GM13977 (cell line): ENCODE measurements at regions not wholly inside any gene's neighbourhood (a gene's known extent, or its start where the extent isn't known, plus 50 kb on each side); places are given as distances from the start of the nearest gene placed in this dataset.

Experiments
- DNase-seq: peaks from one replicate; pipeline ENCODE4 v3.0.0; 2012; ENCODE audit warnings: low spot score
- in situ Hi-C: fragments of 300-500 bp; cut with MboI; formaldehyde crosslinking; loops from one replicate; pipeline ENCODE4 v1.12.0; 2022; ENCODE audit warnings: low sequenced_read_pairs, low pct_unique_long_range_greater_than_20kb, mixed read lengths, inconsistent platforms; ENCODE audit not compliant: unreplicated experiment
- TF ChIP-seq, protein P1 (sequence below): IDR thresholded peaks from 2 replicates; pipeline ENCODE4 v1.5.1; 2012; ENCODE audit warnings: mild to moderate bottlenecking, control low read depth; ENCODE audit not compliant: insufficient read depth; ENCODE audit errors: extremely low read depth, missing control alignments

GRCh38 chr16:66304151-66304550, 62.3 kb upstream of the CDH5 start:
- TF ChIP-seq, protein P1, sequence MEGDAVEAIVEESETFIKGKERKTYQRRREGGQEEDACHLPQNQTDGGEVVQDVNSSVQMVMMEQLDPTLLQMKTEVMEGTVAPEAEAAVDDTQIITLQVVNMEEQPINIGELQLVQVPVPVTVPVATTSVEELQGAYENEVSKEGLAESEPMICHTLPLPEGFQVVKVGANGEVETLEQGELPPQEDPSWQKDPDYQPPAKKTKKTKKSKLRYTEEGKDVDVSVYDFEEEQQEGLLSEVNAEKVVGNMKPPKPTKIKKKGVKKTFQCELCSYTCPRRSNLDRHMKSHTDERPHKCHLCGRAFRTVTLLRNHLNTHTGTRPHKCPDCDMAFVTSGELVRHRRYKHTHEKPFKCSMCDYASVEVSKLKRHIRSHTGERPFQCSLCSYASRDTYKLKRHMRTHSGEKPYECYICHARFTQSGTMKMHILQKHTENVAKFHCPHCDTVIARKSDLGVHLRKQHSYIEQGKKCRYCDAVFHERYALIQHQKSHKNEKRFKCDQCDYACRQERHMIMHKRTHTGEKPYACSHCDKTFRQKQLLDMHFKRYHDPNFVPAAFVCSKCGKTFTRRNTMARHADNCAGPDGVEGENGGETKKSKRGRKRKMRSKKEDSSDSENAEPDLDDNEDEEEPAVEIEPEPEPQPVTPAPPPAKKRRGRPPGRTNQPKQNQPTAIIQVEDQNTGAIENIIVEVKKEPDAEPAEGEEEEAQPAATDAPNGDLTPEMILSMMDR = no peak
- in situ Hi-C loops = no loop called here
- DNase-seq = no peak

DNA sequence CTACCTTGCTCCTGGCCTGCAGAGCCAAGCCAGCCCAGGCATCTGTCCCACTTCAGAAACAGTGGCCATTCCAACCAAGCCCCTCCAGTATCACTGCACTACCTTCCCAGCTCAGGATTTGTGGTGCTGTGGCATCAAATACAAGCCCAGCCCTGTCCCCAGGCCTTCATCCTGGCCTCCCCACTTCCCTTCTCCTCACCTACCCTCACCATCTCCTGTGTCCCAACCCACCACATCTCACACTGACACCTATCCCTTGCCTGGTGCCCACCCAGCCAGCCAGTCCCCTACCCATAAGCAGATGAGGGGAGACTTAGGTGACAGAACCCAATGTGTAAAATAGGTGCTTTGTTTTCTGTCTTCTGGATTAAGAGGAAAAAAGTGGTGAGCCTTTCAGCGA, 66.0 kb upstream of the CDH5 start:
- in situ Hi-C loops = no loop called here
- no peak for DNase-seq
- TF ChIP-seq, protein P1 = no peak

GRCh38 chr16:66300037-66300436, 66.5 kb upstream of the CDH5 start:
- in situ Hi-C loops = no loop called here
- TF ChIP-seq, protein P1 = no peak
- no peak for DNase-seq

DNA sequence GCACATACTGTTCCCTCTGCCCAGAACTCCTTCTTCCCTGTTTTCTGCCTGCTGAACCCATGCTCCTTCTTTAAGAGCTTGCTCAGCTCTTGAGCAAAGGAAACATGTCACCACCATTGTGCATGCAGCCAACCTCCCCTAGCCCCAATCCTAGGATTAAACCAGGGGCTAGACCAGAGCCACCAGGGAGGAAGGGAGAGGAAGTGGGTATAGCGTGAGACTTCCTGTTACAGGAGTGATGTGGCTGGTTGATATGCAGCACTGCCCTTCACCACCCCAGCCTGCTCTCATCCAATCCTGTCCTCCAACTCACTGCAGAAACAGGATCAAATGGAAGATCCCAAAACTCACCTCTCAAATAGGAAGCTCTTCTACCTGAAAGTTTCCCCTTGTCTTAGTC, 67.1 kb upstream of the CDH5 start:
- DNase-seq = no peak
- in situ Hi-C loops = no loop called here
- TF ChIP-seq, protein P1 = no peak

DNA sequence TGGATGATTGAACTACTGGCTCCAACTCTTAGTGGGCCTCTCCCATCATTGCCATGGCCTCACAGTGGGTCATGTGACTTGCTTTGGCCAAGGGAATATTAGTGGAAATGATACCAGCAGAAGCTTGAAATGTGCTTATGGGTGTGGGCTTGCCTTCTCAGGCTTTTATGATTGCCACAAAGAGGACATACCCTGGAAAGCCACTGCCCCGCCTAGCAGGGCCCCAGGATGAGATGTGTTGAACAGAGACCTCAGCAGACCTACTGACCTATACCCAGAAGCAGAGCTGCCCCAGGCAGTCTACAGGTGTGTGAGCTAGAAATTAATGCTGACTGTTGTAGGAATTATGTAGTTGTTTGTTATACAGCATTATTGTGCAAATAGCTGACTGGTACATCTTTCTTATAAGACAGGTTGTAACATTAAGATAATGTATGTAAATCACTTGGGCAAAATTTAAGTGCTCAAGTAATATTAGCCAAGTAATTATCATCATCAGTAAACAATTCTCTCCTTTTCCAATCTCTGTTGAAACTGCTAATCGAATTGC, 67.8 kb upstream of the CDH5 start:
- TF ChIP-seq, protein P1 = no peak
- DNase-seq = no peak
- in situ Hi-C loops = no loop called here

DNA sequence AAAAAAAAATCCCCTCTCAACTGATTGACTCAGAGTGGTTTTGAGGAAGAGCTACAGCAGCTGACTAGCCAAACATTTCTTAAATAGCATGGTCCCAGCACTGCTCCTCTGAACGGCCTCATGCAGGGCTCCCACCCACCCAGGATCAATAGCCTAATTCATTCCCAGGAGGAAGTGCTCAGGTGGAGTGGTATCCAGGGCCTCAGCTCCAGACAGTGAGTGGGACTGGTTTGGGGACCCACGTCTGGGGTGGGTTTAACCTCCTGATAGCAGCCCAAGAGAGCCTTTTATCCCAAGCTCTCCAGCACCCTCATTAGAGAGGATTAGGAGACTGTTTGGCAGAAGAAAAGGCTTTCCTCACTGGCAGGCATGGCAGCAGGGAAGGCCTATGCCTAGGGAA, 68.5 kb upstream of the CDH5 start:
- DNase-seq = no peak
- TF ChIP-seq, protein P1 = no peak
- in situ Hi-C loops = no loop called here

DNA sequence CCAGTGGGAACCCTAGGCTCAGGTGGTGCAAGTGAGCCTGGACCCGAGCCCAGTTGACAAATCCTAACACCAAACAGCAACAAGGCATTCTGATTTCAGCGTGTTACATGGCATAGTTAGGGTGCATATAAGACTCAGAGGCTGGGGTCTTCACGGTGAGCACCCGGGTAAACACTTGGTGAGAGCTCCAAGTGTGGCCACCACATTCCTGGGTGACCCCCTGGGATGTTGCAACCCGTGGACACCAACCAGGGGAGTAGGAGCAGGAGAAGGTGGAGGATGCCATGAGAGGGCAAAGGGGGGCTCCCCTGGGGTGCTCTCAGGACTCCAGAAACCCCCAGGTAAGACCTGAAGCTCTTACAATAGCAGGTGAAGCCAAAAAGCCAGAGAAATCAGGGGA, 69.9 kb upstream of the CDH5 start:
- DNase-seq = no peak
- TF ChIP-seq, protein P1 = no peak
- in situ Hi-C loops = no loop called here
